Skin epidermis (tissue), 12 donors: ENCODE measurements at regions not wholly inside any gene's neighbourhood (a gene's known extent, or its start where the extent isn't known, plus 50 kb on each side); places are given as distances from the start of the nearest gene placed in this dataset.
"Not testable (repeated sequence)": the region's sequence is repeated elsewhere in the genome, so short reads cannot be mapped to it uniquely, and the experiment has no call there.

Source experiments
- H3K27ac ChIP-seq, 21 experiments: fragments of 200-600 bp; sonication (generic) in 11 of 21; one replicate each; pipeline ENCODE4 v1.5.0; 2020; ENCODE audit warnings: mild to moderate bottlenecking in 3 of 21, inconsistent platforms in 2 of 21, moderate library complexity in 2 of 21
- H3K4me3 ChIP-seq, 7 experiments: fragments of 200-600 bp; sonication (generic) in 2 of 7; one replicate each; pipeline ENCODE4 v1.5.0; 2020; ENCODE audit warnings: inconsistent platforms in 2 of 7, mild to moderate bottlenecking in 2 of 7, moderate library complexity in 1 of 7

- peak overlapping the region in 1 of 21 experiments; percentile 70 for H3K27ac ChIP-seq
- H3K4me3 ChIP-seq = no peak overlapping the region
These were observed 287.4 kb upstream of the LYPLAL1 start for GRCh38 chr1:218886101-218886871.

GRCh38 chr1:218887141-218887925, 286.3 kb upstream of the LYPLAL1 start:
- H3K27ac ChIP-seq = peak overlapping the region in 1 of 21 experiments; percentile 70
- H3K4me3 ChIP-seq = no peak overlapping the region

GRCh38 chr1:218890451-218890850, 283.2 kb upstream of the LYPLAL1 start:
- no peak overlapping the region for H3K4me3 ChIP-seq
- H3K27ac ChIP-seq = no peak overlapping the region

- H3K4me3 ChIP-seq = no peak overlapping the region
- H3K27ac ChIP-seq = no peak overlapping the region
These were observed 282.1 kb upstream of the LYPLAL1 start for GRCh38 chr1:218891577-218891976.

GRCh38 chr1:218895064-218895587, 278.6 kb upstream of the LYPLAL1 start:
- Histone ChIP-seq H3K27ac (no peak overlapping the region), H3K4me3 (no peak overlapping the region)

- Histone ChIP-seq H3K27ac (no peak overlapping the region), H3K4me3 (no peak overlapping the region)
These were observed 277.5 kb upstream of the LYPLAL1 start for GRCh38 chr1:218896202-218896601.

- no peak overlapping the region for H3K4me3 ChIP-seq
- no peak overlapping the region for H3K27ac ChIP-seq
These were observed 274.8 kb upstream of the LYPLAL1 start for GRCh38 chr1:218898921-218899320.

- no peak overlapping the region for H3K4me3 ChIP-seq
- no peak overlapping the region for H3K27ac ChIP-seq
These were observed 273.1 kb upstream of the LYPLAL1 start for GRCh38 chr1:218900615-218901014.

GRCh38 chr1:218904416-218904815, 269.3 kb upstream of the LYPLAL1 start:
- Histone ChIP-seq H3K4me3 (no peak overlapping the region), H3K27ac (no peak overlapping the region)

GRCh38 chr1:218916720-218917119, 257.0 kb upstream of the LYPLAL1 start:
- H3K4me3 ChIP-seq = no peak overlapping the region
- H3K27ac ChIP-seq = no peak overlapping the region

GRCh38 chr1:218917656-218918055, 256.0 kb upstream of the LYPLAL1 start:
- Histone ChIP-seq H3K4me3 (no peak overlapping the region), H3K27ac (peak overlapping the region in 1 of 21 experiments; percentile 41)

- Histone ChIP-seq H3K27ac (no peak overlapping the region), H3K4me3 (no peak overlapping the region)
These were observed 247.9 kb upstream of the LYPLAL1 start for GRCh38 chr1:218925777-218926176.

- no peak overlapping the region for H3K4me3 ChIP-seq
These were observed 247.0 kb upstream of the LYPLAL1 start for GRCh38 chr1:218926631-218927030.

GRCh38 chr1:218930000-218930399, 243.7 kb upstream of the LYPLAL1 start:
- H3K27ac ChIP-seq = no peak overlapping the region
- no peak overlapping the region for H3K4me3 ChIP-seq

More at GRCh38 chr1:218926631-218927030, 247.0 kb upstream of the LYPLAL1 start:
- no peak overlapping the region for H3K27ac ChIP-seq

- no peak overlapping the region for H3K27ac ChIP-seq
These were observed 243.0 kb upstream of the LYPLAL1 start for GRCh38 chr1:218930472-218931241.

GRCh38 chr1:218931324-218931723, 242.4 kb upstream of the LYPLAL1 start:
- Histone ChIP-seq H3K27ac (no peak overlapping the region), H3K4me3 (no peak overlapping the region)

More at GRCh38 chr1:218930472-218931241, 243.0 kb upstream of the LYPLAL1 start:
- H3K4me3 ChIP-seq = no peak overlapping the region

GRCh38 chr1:218933513-218933912, 240.2 kb upstream of the LYPLAL1 start:
- Histone ChIP-seq H3K27ac (no peak overlapping the region), H3K4me3 (no peak overlapping the region)

GRCh38 chr1:218935408-218935807, 238.3 kb upstream of the LYPLAL1 start:
- H3K27ac ChIP-seq, H3K4me3 ChIP-seq: not testable (repeated sequence)

GRCh38 chr1:218938259-218938658, 235.4 kb upstream of the LYPLAL1 start:
- no peak overlapping the region for H3K4me3 ChIP-seq
- H3K27ac ChIP-seq = no peak overlapping the region

- H3K4me3 ChIP-seq = no peak overlapping the region
- no peak overlapping the region for H3K27ac ChIP-seq
These were observed 234.6 kb upstream of the LYPLAL1 start for GRCh38 chr1:218939095-218939494.
